ENCODE measurements at regions not wholly inside any gene's neighbourhood (a gene's known extent, or its start where the extent isn't known, plus 50 kb on each side); places are given as distances from the start of the nearest gene placed in this dataset.
A peak's percentile ranks its signal among the peaks of the same experiment; 100 is the strongest.

- FAIRE-seq: no peak
These were observed 87.3 kb downstream of the YIPF5 start for GRCh38 chr5:144083185-144083584.

GRCh38 chr5:144084971-144085370 is 85.5 kb downstream of the YIPF5 start:
- FAIRE-seq: no peak

GRCh38 chr5:144085381-144085780 is 85.1 kb downstream of the YIPF5 start:
- no peak for FAIRE-seq

- FAIRE-seq: peak; percentile 18
These were observed 84.2 kb downstream of the YIPF5 start for GRCh38 chr5:144086295-144086694.

- FAIRE-seq: no peak
These were observed 82.9 kb downstream of the YIPF5 start for GRCh38 chr5:144087576-144087975.

- no peak for FAIRE-seq
These were observed 82.0 kb downstream of the YIPF5 start for GRCh38 chr5:144088206-144089064.

GRCh38 chr5:144089401-144090021 is 80.9 kb downstream of the YIPF5 start:
- FAIRE-seq: no peak

GRCh38 chr5:144092508-144092907 is 78.0 kb downstream of the YIPF5 start:
- FAIRE-seq: no peak

GRCh38 chr5:144093400-144093799 is 77.1 kb downstream of the YIPF5 start:
- no peak for FAIRE-seq

GRCh38 chr5:144093868-144094267 is 76.6 kb downstream of the YIPF5 start:
- FAIRE-seq: no peak

- FAIRE-seq: no peak
These were observed 69.8 kb downstream of the YIPF5 start for GRCh38 chr5:144100702-144101101.

- FAIRE-seq: no peak
These were observed 68.8 kb downstream of the YIPF5 start for GRCh38 chr5:144101616-144102015.

GRCh38 chr5:144102361-144102760 is 68.1 kb downstream of the YIPF5 start:
- FAIRE-seq: no peak

- no peak for FAIRE-seq
These were observed 67.5 kb downstream of the YIPF5 start for GRCh38 chr5:144102979-144103378.

GRCh38 chr5:144103611-144104485 is 66.6 kb downstream of the YIPF5 start:
- FAIRE-seq: no peak

GRCh38 chr5:144105371-144105770 is 65.1 kb downstream of the YIPF5 start:
- FAIRE-seq: no peak

- no peak for FAIRE-seq
These were observed 62.3 kb downstream of the YIPF5 start for GRCh38 chr5:144108131-144108530.

Data from colon (tissue), 2 donors.